ENCODE measurements at regions not wholly inside any gene's neighbourhood (a gene's known extent, or its start where the extent isn't known, plus 50 kb on each side); places are given as distances from the start of the nearest gene placed in this dataset.

DNA sequence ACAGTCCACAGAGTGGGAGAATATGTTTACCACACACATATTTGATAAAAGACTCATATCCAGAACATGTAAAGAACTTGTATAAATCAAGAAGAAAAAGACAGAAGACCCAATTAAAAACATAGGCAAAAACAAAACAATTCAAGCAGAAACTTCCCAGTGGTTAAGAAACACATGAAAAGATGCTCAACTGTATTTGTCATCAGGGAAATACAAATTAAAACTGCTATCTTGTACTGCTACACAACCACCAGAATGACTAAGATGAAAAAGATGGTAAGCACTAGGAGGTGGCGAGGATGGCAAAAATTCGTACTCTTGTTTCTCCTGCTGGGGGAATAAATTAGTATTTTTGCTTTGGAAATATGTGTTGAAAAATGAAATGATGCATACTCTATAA is 192.3 kb upstream of the C11orf87 start:
- H3K36me3 ChIP-seq (ENCODE audit: control insufficient read depth, insufficient read depth, low read length): no peaks in the 10 kb centered on the region
- H3K9me3 ChIP-seq: no peaks in the 10 kb centered on the region
- POLR2A ChIA-PET: no interaction called here
- TF ChIP-seq, protein P1, sequence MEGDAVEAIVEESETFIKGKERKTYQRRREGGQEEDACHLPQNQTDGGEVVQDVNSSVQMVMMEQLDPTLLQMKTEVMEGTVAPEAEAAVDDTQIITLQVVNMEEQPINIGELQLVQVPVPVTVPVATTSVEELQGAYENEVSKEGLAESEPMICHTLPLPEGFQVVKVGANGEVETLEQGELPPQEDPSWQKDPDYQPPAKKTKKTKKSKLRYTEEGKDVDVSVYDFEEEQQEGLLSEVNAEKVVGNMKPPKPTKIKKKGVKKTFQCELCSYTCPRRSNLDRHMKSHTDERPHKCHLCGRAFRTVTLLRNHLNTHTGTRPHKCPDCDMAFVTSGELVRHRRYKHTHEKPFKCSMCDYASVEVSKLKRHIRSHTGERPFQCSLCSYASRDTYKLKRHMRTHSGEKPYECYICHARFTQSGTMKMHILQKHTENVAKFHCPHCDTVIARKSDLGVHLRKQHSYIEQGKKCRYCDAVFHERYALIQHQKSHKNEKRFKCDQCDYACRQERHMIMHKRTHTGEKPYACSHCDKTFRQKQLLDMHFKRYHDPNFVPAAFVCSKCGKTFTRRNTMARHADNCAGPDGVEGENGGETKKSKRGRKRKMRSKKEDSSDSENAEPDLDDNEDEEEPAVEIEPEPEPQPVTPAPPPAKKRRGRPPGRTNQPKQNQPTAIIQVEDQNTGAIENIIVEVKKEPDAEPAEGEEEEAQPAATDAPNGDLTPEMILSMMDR (IDR thresholded peaks at IDR 0.05; ENCODE audit: insufficient read depth in 1 of 2, low read depth in 1 of 2, low read length in 1 of 2, severe bottlenecking in 1 of 2, unreplicated experiment in 1 of 2): no peak
- intact Hi-C loops (cut with micrococcal nuclease; ENCODE audit: unreplicated experiment): no loop called here
- H3K4me1 ChIP-seq: no peaks in the 10 kb centered on the region
- Mint-ChIP-seq H3K27me3 (ENCODE audit: insufficient read depth, unreplicated experiment) (peaks cover 4% of the 10 kb centered on the region), H3K4me1 (ENCODE audit: low read depth, unreplicated experiment) (no peaks in the 10 kb centered on the region), H3K4me3 (ENCODE audit: unreplicated experiment) (no peak overlapping the region), H3K36me3 (ENCODE audit: insufficient read depth, unreplicated experiment) (no peaks in the 10 kb centered on the region), H3K27ac (ENCODE audit: unreplicated experiment) (no peak overlapping the region), H3K9me3 (ENCODE audit: unreplicated experiment) (no peaks in the 10 kb centered on the region)
- DNase-seq: no peak
- no peaks in the 10 kb centered on the region for H3K27me3 ChIP-seq (replicated peaks; ENCODE audit: control insufficient read depth, insufficient read depth, low read length)
- BruUV-seq (replicated peaks): no TSS peak
- H3K4me3 ChIP-seq (ENCODE audit: low read depth, low read length): no peak overlapping the region
- CTCF ChIA-PET: no interaction called here

DNA sequence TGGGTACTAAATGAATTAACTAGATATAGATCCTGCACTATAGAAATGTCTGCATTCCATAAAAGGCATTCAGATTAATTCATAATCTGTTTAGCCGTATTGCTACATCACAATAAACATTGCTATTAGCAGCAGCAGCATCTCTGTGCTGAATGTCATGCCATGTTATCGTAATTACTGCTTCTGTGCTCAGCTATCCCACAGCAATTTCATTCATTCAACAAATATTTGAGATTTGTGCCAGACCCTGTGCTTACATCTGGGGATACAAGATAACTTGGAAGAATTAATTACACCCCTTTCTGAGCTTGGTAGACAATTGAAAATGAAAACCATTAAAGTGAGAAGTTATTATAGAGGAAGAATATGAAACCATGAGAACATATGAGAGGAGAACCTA is 185.8 kb upstream of the C11orf87 start:
- no peak overlapping the region for H3K4me3 ChIP-seq (ENCODE audit: low read depth, low read length)
- TF ChIP-seq, protein P1 (IDR thresholded peaks at IDR 0.05; ENCODE audit: insufficient read depth in 1 of 2, low read depth in 1 of 2, low read length in 1 of 2, severe bottlenecking in 1 of 2, unreplicated experiment in 1 of 2): no peak
- no peak for DNase-seq
- H3K4me1 Mint-ChIP-seq (ENCODE audit: low read depth, unreplicated experiment): no peaks in the 10 kb centered on the region
- no peaks in the 10 kb centered on the region for H3K36me3 ChIP-seq (ENCODE audit: control insufficient read depth, insufficient read depth, low read length)
- H3K36me3 Mint-ChIP-seq (ENCODE audit: insufficient read depth, unreplicated experiment): no peaks in the 10 kb centered on the region
- H3K27me3 ChIP-seq (replicated peaks; ENCODE audit: control insufficient read depth, insufficient read depth, low read length): no peaks in the 10 kb centered on the region
- ChIA-PET CTCF (no interaction called here), POLR2A (no interaction called here)
- H3K27ac Mint-ChIP-seq (ENCODE audit: unreplicated experiment): no peak overlapping the region
- no TSS peak for BruUV-seq (replicated peaks)
- no peaks in the 10 kb centered on the region for H3K9me3 Mint-ChIP-seq (ENCODE audit: unreplicated experiment)
- no peaks in the 10 kb centered on the region for H3K4me1 ChIP-seq
- intact Hi-C loops (cut with micrococcal nuclease; ENCODE audit: unreplicated experiment): no loop called here
- H3K4me3 Mint-ChIP-seq (ENCODE audit: unreplicated experiment): no peak overlapping the region
- no peaks in the 10 kb centered on the region for H3K9me3 ChIP-seq
- H3K27me3 Mint-ChIP-seq (ENCODE audit: insufficient read depth, unreplicated experiment): peaks cover 4% of the 10 kb centered on the region

DNA sequence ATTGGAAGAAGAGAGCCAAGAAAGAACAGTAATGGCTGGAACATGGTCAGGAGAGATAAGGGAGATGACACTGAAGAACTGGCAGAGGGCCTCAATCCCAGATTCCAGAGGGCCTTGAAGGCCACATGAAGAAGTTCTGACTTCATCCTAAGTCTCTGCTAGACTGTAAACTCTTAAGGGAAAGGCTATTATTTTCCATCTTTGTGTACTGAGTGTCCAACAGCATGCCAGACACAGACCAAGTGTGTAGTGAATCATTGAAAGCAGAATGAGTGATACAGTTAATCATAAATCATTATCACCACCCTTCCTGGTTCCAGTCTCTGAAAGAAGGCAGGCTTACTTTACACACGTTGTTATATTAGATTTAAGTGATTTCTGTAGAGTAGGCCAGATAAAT is 185.3 kb upstream of the C11orf87 start:
- TF ChIP-seq, protein P1 (IDR thresholded peaks at IDR 0.05; ENCODE audit: insufficient read depth in 1 of 2, low read depth in 1 of 2, low read length in 1 of 2, severe bottlenecking in 1 of 2, unreplicated experiment in 1 of 2): no peak
- no TSS peak for BruUV-seq (replicated peaks)
- H3K36me3 ChIP-seq (ENCODE audit: control insufficient read depth, insufficient read depth, low read length): no peaks in the 10 kb centered on the region
- no peaks in the 10 kb centered on the region for H3K9me3 ChIP-seq
- ChIA-PET POLR2A (no interaction called here), CTCF (no interaction called here)
- no peaks in the 10 kb centered on the region for H3K4me1 ChIP-seq
- no peak overlapping the region for H3K4me3 ChIP-seq (ENCODE audit: low read depth, low read length)
- no peaks in the 10 kb centered on the region for H3K27me3 Mint-ChIP-seq (ENCODE audit: insufficient read depth, unreplicated experiment)
- H3K36me3 Mint-ChIP-seq (ENCODE audit: insufficient read depth, unreplicated experiment): no peaks in the 10 kb centered on the region
- no peak overlapping the region for H3K4me3 Mint-ChIP-seq (ENCODE audit: unreplicated experiment)
- no peak for DNase-seq
- no peak overlapping the region for H3K27ac Mint-ChIP-seq (ENCODE audit: unreplicated experiment)
- intact Hi-C loops (cut with micrococcal nuclease; ENCODE audit: unreplicated experiment): no loop called here
- no peaks in the 10 kb centered on the region for H3K4me1 Mint-ChIP-seq (ENCODE audit: low read depth, unreplicated experiment)
- H3K27me3 ChIP-seq (replicated peaks; ENCODE audit: control insufficient read depth, insufficient read depth, low read length): no peaks in the 10 kb centered on the region
- no peaks in the 10 kb centered on the region for H3K9me3 Mint-ChIP-seq (ENCODE audit: unreplicated experiment)
